GM18502 (cell line): ENCODE measurements at regions not wholly inside any gene's neighbourhood (a gene's known extent, or its start where the extent isn't known, plus 50 kb on each side); places are given as distances from the start of the nearest gene placed in this dataset.

Experiments
- ATAC-seq: cut with Tn5 transposase; IDR thresholded peaks from one replicate; pipeline ENCODE4 v1.9.1; 2021; ENCODE audit warnings: mild to moderate bottlenecking; ENCODE audit not compliant: unreplicated experiment, poor library complexity

GRCh38 chr2:6310256-6311215 is 555.2 kb downstream of the CMPK2 start:
- peak; percentile 35 for ATAC-seq

GRCh38 chr2:6312367-6312766 is 553.3 kb downstream of the CMPK2 start:
- ATAC-seq, result no peak

GRCh38 chr2:6314218-6314960 is 551.3 kb downstream of the CMPK2 start:
- ATAC-seq, result no peak

DNA sequence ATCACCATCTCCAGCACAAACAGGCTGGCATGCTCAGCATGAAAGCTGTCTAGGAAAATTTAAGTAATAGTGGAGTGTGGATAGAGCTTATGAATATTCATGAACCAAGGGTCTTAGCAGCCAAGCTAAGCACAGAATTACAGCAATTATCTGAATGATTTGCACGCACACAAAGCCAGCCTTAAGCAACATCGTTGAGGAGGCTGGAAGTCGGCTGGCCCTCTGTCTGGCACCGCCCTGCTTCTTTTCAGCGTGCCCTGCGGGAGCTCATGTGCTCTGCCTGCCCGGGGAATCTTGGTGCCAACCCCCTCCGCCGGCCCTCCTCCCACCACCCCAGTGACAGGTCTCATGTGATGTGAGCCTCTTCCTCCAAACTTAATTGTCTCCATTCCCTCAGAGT is 540.1 kb downstream of the CMPK2 start:
- no peak for ATAC-seq

- no peak for ATAC-seq
Measured at GRCh38 chr2:6326958-6327357, 538.7 kb downstream of the CMPK2 start.

GRCh38 chr2:6336752-6337471 is 528.8 kb downstream of the CMPK2 start:
- ATAC-seq, result no peak

- no peak for ATAC-seq
Measured at GRCh38 chr2:6337472-6337820, 528.3 kb downstream of the CMPK2 start.

GRCh38 chr2:6341588-6342129 is 524.0 kb downstream of the CMPK2 start:
- ATAC-seq, result no peak

- no peak for ATAC-seq
Measured at GRCh38 chr2:6342273-6342920, 523.3 kb downstream of the CMPK2 start.

- no peak for ATAC-seq
Measured at GRCh38 chr2:6343076-6343475, 522.6 kb downstream of the CMPK2 start.

DNA sequence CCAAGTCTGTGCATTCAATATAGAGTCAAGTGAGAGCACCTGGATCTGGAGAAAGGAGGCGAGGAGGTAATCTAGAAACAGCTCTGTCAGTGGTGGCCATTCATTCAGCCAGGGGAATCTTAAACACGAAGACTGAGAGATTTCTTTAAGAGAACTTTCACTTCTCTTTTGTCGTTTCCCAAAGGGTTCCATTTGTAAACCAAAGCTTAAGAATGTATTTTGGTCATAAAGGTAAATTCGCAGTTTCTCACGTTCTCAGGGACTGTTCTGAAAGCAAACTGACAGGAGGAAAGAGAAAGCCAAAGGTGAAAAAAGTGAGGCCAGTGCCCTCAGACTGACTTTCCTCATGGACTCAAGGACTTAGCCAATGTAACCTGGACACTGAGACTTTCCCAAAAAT is 513.5 kb downstream of the CMPK2 start:
- ATAC-seq, result peak; percentile 87

DNA sequence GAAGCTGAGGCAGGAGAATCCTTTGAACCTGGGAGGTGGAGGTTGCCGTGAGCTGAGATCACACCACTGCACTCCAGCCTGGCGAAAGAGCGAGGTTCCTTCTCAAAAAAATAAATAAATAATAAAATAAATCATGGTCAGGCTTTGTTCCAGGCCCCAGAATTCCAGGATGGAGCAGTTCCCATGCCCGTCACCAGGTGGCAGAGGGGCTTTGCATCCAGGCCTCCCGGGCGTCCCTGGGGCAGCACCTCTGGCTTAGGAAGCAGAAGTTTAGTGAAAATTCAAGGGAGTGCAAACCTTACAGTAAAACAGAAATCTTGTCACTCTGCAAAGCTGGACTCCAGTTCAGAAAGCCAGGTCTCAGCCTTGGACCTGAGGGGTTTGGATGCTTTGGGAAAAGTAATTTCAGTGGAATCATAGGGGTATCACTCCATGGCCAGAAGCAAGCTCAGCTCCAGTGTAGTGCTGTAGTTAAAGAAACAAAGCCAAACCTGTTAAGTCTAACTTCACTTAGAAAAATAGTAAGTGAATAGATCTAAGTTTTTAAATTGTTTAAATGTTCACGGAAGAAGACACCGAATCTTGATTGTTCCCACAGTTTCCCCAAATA is 512.7 kb downstream of the CMPK2 start:
- ATAC-seq, result no peak

- peak; percentile 68 for ATAC-seq
Measured at GRCh38 chr2:6353669-6354068, 512.0 kb downstream of the CMPK2 start.

GRCh38 chr2:6354546-6354945 is 511.2 kb downstream of the CMPK2 start:
- no peak for ATAC-seq

DNA sequence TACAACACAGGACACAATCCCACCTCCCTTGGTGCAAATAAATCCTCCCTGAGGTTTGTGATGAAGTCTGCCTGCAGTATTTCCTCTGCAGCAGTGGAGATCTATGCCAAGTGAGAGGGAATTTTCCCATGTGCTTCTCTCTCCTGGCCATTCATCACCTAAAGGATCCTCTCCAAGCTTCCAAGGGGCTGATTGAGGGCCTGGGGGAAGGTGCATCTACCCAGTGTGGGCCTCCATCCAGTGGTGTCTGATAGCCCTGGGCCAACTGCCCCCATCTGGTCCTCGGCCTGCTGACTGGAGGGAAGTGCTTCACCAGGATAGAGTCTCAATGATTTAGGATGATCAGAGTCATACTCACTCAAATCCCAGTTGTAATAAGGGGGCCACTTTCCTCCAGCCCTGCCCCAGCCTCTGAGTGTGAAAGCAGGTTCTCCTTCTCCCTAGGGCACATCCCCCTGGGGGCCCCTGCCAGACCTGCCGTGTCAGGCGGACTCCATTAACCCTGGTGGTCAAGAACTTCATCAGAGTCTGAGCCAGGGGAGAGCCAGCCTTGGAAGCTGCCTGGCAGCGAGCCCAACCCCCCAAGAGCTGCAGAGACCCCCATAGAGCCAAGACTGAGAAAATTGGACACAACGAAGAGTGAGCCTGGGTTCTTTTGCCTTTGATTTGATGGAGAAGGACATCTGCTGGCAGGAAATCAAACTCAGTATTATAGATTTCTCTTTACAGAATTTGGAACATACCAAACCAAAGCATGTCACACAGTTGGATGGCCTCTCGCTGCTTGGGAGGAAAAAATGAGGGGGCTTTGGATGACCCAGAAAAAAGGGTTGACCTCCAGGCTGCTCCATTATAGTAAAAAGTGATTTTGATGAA is 509.6 kb downstream of the CMPK2 start:
- ATAC-seq, result no peak

GRCh38 chr2:6358546-6358945 is 507.2 kb downstream of the CMPK2 start:
- no peak for ATAC-seq

DNA sequence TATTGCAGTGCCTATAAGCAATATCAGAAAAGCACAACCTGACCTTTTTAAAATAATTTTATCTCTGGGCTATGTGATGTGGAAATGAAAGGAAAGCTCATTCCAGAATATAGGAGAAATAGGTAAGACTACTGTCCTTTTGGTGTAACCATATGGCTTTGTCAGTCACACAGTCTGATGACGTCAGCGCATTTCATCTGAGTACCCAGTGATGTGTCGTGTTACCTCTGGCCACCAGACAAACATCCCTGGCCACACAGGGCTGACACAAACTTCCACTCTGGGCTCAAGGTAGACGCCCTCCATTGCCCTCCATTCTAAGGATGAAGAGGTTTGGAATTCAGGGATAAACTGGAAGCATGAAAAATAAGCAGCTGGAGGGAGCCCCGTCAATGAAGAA is 506.7 kb downstream of the CMPK2 start:
- ATAC-seq, result no peak

DNA sequence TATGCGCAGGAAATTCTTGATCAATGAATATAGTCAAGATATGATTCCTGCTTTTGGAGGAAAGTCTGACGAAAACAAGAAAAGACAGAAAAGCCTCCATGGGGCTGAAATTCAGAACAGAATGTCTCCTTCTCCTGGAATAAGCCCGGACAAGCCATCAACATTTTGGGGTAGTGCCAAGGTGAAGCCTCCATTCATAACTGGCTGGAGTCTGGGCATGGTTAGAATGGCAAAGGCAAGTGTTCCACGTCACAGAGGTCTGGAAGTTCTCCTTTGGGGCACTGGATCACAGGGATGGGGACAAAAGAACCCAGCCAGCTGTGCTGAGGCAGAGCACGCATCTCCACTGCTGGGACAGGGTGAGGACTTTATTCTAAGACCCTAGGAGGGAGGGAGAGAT is 505.7 kb downstream of the CMPK2 start:
- ATAC-seq, result no peak
